IMR-90 (cell line): ENCODE measurements at regions not wholly inside any gene's neighbourhood (a gene's known extent, or its start where the extent isn't known, plus 50 kb on each side); places are given as distances from the start of the nearest gene placed in this dataset.

Experiments
- ATAC-seq: fragments of 200-7000 bp; cut with Tn5 transposase; 2 replicates; pipeline ENCODE4 v1.9.1; 2020; ENCODE audit warnings: low read depth, mild to moderate bottlenecking, moderate library complexity
- BruUV-seq: library from RNA; stranded (reverse); fragments of 400-500 nt; replicated peaks from 2 replicates; lab custom pipeline; 2021; lab: Mats Ljungman, UMichigan
- CTCF ChIA-PET: fragments of 300-600 bp; formaldehyde crosslinking; extraction: SDS; loops from one replicate; lab custom pipeline; 2021; ENCODE audit warnings: antibody characterized with exemption; lab: Yijun Ruan, JAX
- POLR2A ChIA-PET: fragments of 300-600 bp; sonication (Branson Sonifier 250); formaldehyde crosslinking; loops from one replicate; lab custom pipeline; 2022; ENCODE audit warnings: antibody characterized with exemption; ENCODE audit not compliant: unreplicated experiment; lab: Charles Lee
- DNase-seq: peaks from one replicate; pipeline ENCODE4 v3.0.0; 2013
- H2AFZ ChIP-seq: replicated peaks from 2 replicates; pipeline ENCODE3; 2013; ENCODE audit warnings: low read length, mild to moderate bottlenecking; ENCODE audit not compliant: poor library complexity
- H2AK5ac ChIP-seq: 2 replicates; pipeline ENCODE4 v1.6.1; 2013; ENCODE audit warnings: low read depth, low read length, inconsistent platforms
- H2AK9ac ChIP-seq: replicated peaks from 2 replicates; pipeline ENCODE3; 2013; ENCODE audit warnings: mild to moderate bottlenecking, low read depth, low read length, moderate library complexity; ENCODE audit not compliant: poor library complexity
- H2BK120ac ChIP-seq: 2 replicates; pipeline ENCODE4 v1.6.1; 2013; ENCODE audit warnings: low read depth, low read length, inconsistent platforms
- H2BK15ac ChIP-seq: 3 replicates; pipeline ENCODE4 v1.6.1; 2013; ENCODE audit warnings: low read depth, low read length, inconsistent platforms
- H2BK20ac ChIP-seq: 2 replicates; pipeline ENCODE4 v1.6.1; 2013; ENCODE audit warnings: low read depth, mild to moderate bottlenecking, inconsistent platforms, low read length, moderate library complexity
- H2BK5ac ChIP-seq: 2 replicates; pipeline ENCODE4 v1.6.1; 2013; ENCODE audit warnings: mild to moderate bottlenecking, low read depth, low read length, inconsistent platforms; ENCODE audit not compliant: poor library complexity, severe bottlenecking
- H3K14ac ChIP-seq: replicated peaks from 2 replicates; pipeline ENCODE4 v1.6.1; 2013; ENCODE audit warnings: low read depth, low read length, inconsistent platforms
- H3K18ac ChIP-seq: 2 replicates; pipeline ENCODE4 v1.6.1; 2013; ENCODE audit warnings: low read depth, low read length, control low read depth
- H3K23ac ChIP-seq: 2 replicates; pipeline ENCODE4 v1.6.1; 2013; ENCODE audit warnings: low read depth, low read length, inconsistent platforms
- H3K27ac ChIP-seq: 2 replicates; pipeline ENCODE4 v1.5.1; 2013; ENCODE audit warnings: mild to moderate bottlenecking, control low read depth, low read length; ENCODE audit not compliant: insufficient read depth
- H3K27me3 ChIP-seq: 2 replicates; pipeline ENCODE4 v1.6.1; 2013; ENCODE audit warnings: low read length; ENCODE audit not compliant: control insufficient read depth, insufficient read depth
- H3K36me3 ChIP-seq: 2 replicates; pipeline ENCODE4 v1.6.1; 2013; ENCODE audit warnings: low read length, mixed read lengths; ENCODE audit not compliant: control insufficient read depth, insufficient read depth
- H3K4ac ChIP-seq: 2 replicates; pipeline ENCODE4 v1.6.1; 2013; ENCODE audit warnings: low read depth, low read length, inconsistent platforms
- H3K4me1 ChIP-seq: 2 replicates; pipeline ENCODE4 v1.6.1; 2013; ENCODE audit warnings: low read length, mixed read lengths; ENCODE audit not compliant: control insufficient read depth, insufficient read depth
- H3K4me2 ChIP-seq: 2 replicates; pipeline ENCODE4 v1.6.1; 2013; ENCODE audit warnings: low read depth, mild to moderate bottlenecking, control low read depth, low read length, moderate library complexity
- H3K4me3 ChIP-seq: 2 replicates; pipeline ENCODE4 v1.5.1; 2013; ENCODE audit warnings: low read depth, mild to moderate bottlenecking, control low read depth, low read length, moderate library complexity; ENCODE audit not compliant: insufficient read depth
- H3K56ac ChIP-seq: 2 replicates; pipeline ENCODE4 v1.6.1; 2013; ENCODE audit warnings: low read length, inconsistent platforms; ENCODE audit not compliant: insufficient read depth; ENCODE audit errors: extremely low read depth
- H3K79me1 ChIP-seq, 2 experiments: 2 replicates each; pipeline ENCODE4 v1.6.1; 2013; ENCODE audit warnings: low read length in 2 of 2, inconsistent platforms in 1 of 2, low read depth in 1 of 2
- H3K9ac ChIP-seq: 2 replicates; pipeline ENCODE4 v1.6.1; 2013; ENCODE audit warnings: low read depth, low read length, control low read depth
- H3K9me1 ChIP-seq: 2 replicates; pipeline ENCODE4 v1.6.1; 2013; ENCODE audit warnings: low read length, inconsistent platforms; ENCODE audit not compliant: insufficient read depth
- H3K9me3 ChIP-seq: 2 replicates; pipeline ENCODE4 v1.6.1; 2013; ENCODE audit warnings: low read length; ENCODE audit not compliant: control insufficient read depth, insufficient read depth
- H4K20me1 ChIP-seq: 2 replicates; pipeline ENCODE4 v1.6.1; 2013; ENCODE audit warnings: low read length, inconsistent platforms; ENCODE audit not compliant: insufficient read depth
- H4K5ac ChIP-seq: 2 replicates; pipeline ENCODE4 v1.6.1; 2013; ENCODE audit warnings: mild to moderate bottlenecking, low read depth, low read length, control low read depth
- H4K8ac ChIP-seq, 2 experiments: 2 replicates each; pipeline ENCODE4 v1.6.1; 2013; ENCODE audit warnings: low read depth in 2 of 2, low read length in 2 of 2, control low read depth in 1 of 2, inconsistent platforms in 1 of 2
- H4K91ac ChIP-seq: 2 replicates; pipeline ENCODE4 v1.6.1; 2013; ENCODE audit warnings: low read depth, low read length, inconsistent platforms; ENCODE audit not compliant: insufficient read depth
- CHD1 ChIP-seq: IDR thresholded peaks from 2 replicates; pipeline ENCODE4 v1.6.1; 2012; ENCODE audit warnings: low read depth, low read length, improper control_type of control experiment
- FOS ChIP-seq: fragments of 150-350 bp; IDR thresholded peaks from 2 replicates; pipeline ENCODE4 v1.6.1; 2016; ENCODE audit warnings: low read depth, low read length
- MAFK ChIP-seq: IDR thresholded peaks from 2 replicates; pipeline ENCODE4 v1.6.1; 2012; ENCODE audit warnings: low read depth, low read length, improper control_type of control experiment
- MAZ ChIP-seq: IDR thresholded peaks from 2 replicates; pipeline ENCODE4 v1.6.1; 2012; ENCODE audit warnings: low read depth, mild to moderate bottlenecking, low read length, improper control_type of control experiment, moderate library complexity, borderline replicate concordance
- NFE2L2 ChIP-seq: fragments of 150-350 bp; IDR thresholded peaks from 2 replicates; pipeline ENCODE4 v1.6.1; 2016; ENCODE audit warnings: low read depth, mild to moderate bottlenecking, low read length
- RAD21 ChIP-seq: IDR thresholded peaks from 2 replicates; pipeline ENCODE4 v1.6.1; 2012; ENCODE audit warnings: low read length, improper control_type of control experiment
- SMC3 ChIP-seq: fragments of 150-350 bp; IDR thresholded peaks from 2 replicates; pipeline ENCODE4 v1.6.1; 2016; ENCODE audit warnings: low read depth, mild to moderate bottlenecking, antibody characterized with exemption, low read length, moderate library complexity
- WGBS, 2 experiments: methylation state at CpG; one replicate each; pipeline versions ENCODE4 v1.1.5 to v1.1.7; 2013; ENCODE audit warnings: missing lambda C conversion rate in 2 of 2; ENCODE audit not compliant: insufficient read length in 1 of 2; ENCODE audit errors: extremely low coverage in 2 of 2; 5-methylcytosine and 5-hydroxymethylcytosine counted together
- dilution Hi-C: fragments of 300-500 bp; cut with HindIII; formaldehyde crosslinking; loops from one replicate; pipeline ENCODE4 v1.14.3; 2018; ENCODE audit warnings: low sequenced_read_pairs; ENCODE audit not compliant: unreplicated experiment
- in situ Hi-C: fragments of 300-500 bp; cut with MboI; formaldehyde crosslinking; loops from 3 replicates; pipeline ENCODE4 v1.14.3; 2019; ENCODE audit warnings: low sequenced_read_pairs, inconsistent platforms, mixed read lengths
- intact Hi-C: fragments of 100-400 bp; cut with micrococcal nuclease; formaldehyde crosslinking; loops from 2 replicates; pipeline ENCODE4 v1.10.0; 2022
- TF ChIP-seq, protein P1 (sequence below): conservative IDR thresholded peaks from 2 replicates; pipeline ENCODE4 v1.5.1; 2012; ENCODE audit warnings: mild to moderate bottlenecking, low read depth, low read length, improper control_type of control experiment

DNA sequence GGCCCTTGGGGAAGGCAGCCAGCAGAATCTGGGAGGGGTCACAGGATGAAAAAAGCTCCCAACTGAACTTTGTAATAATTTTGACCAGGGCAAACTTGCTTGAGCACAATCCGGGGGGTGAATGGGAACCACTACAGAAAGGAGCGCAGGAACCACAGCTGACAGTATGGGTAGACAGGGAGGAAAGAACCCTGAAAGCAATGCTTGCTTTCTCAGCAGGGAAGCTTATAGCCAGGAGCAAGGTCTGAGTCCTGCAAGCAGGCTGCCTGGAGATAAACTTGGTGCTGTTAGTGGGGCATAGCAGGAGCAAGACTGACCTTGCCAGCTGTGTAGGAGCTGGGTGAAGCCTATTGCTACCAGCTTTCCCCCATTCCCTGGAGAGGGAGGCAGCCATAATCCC lies 195.2 kb downstream of the MTCL1 start:
- Histone ChIP-seq H3K4me2 (no peak overlapping the region), H3K27me3 (no peaks in the 10 kb centered on the region), H3K4me1 (no peaks in the 10 kb centered on the region), H4K5ac (no peak overlapping the region), H3K9me1 (no peaks in the 10 kb centered on the region), H4K20me1 (no peaks in the 10 kb centered on the region), H3K4me3 (no peak overlapping the region), H3K9me3 (peaks cover 10% of the 10 kb centered on the region), H2AK9ac (peak overlapping the region; percentile 72), H3K9ac (no peak overlapping the region), H3K4ac (no peak overlapping the region), H3K18ac (no peak overlapping the region), H3K23ac (no peak overlapping the region), H2BK5ac (no peak overlapping the region), H2BK20ac (no peak overlapping the region; the same call in 1 of the 2 replicates), H2BK15ac (no peak overlapping the region), H2AFZ (no peak overlapping the region), H3K36me3 (no peaks in the 10 kb centered on the region), H2BK120ac (0 out of 2 replicates have a peak overlapping the region, but pooled peaks have one; percentile 13), H3K27ac (no peak overlapping the region), H4K8ac (no peak overlapping the region), H2AK5ac (no peak overlapping the region), H4K91ac (no peak overlapping the region), H3K79me1 (no peaks in the 10 kb centered on the region), H3K14ac (no peak overlapping the region), H3K56ac (no peak overlapping the region)
- TF ChIP-seq RAD21 (no peak), CHD1 (no peak), MAZ (no peak), NFE2L2 (no peak), MAFK (no peak), FOS (no peak), SMC3 (no peak)
- TF ChIP-seq, protein P1, sequence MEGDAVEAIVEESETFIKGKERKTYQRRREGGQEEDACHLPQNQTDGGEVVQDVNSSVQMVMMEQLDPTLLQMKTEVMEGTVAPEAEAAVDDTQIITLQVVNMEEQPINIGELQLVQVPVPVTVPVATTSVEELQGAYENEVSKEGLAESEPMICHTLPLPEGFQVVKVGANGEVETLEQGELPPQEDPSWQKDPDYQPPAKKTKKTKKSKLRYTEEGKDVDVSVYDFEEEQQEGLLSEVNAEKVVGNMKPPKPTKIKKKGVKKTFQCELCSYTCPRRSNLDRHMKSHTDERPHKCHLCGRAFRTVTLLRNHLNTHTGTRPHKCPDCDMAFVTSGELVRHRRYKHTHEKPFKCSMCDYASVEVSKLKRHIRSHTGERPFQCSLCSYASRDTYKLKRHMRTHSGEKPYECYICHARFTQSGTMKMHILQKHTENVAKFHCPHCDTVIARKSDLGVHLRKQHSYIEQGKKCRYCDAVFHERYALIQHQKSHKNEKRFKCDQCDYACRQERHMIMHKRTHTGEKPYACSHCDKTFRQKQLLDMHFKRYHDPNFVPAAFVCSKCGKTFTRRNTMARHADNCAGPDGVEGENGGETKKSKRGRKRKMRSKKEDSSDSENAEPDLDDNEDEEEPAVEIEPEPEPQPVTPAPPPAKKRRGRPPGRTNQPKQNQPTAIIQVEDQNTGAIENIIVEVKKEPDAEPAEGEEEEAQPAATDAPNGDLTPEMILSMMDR: no peak
- CTCF ChIA-PET: no interaction called here
- dilution Hi-C loops: no loop called here
- in situ Hi-C loops: no loop called here
- POLR2A ChIA-PET: no interaction called here
- 100% methylated on average over 1 of the region's 2 CpGs; no CpG with 5 or more reads in 1 of the 2 experiments for WGBS, 2 experiments
- intact Hi-C loops: no loop called here
- no peak for ATAC-seq
- BruUV-seq: no TSS peak
- no peak for DNase-seq
